GF-D8 (cell line): ENCODE measurements at regions not wholly inside any gene's neighbourhood (a gene's known extent, or its start where the extent isn't known, plus 50 kb on each side); places are given as distances from the start of the nearest gene placed in this dataset.
"Not testable (repeated sequence)": the region's sequence is repeated elsewhere in the genome, so short reads cannot be mapped to it uniquely, and the experiment has no call there.

ENCODE experiments used
- DNase-seq: peaks from one replicate; lab custom pipeline; 2025; lab: John Stamatoyannopoulos, UW

- DNase-seq = no peak
Observed at GRCh38 chr3:161600173-161600572, 103.6 kb downstream of the OTOL1 start.

- no peak for DNase-seq
Observed at GRCh38 chr3:161602475-161602874, 105.9 kb downstream of the OTOL1 start.

GRCh38 chr3:161602918-161603317 is 106.3 kb downstream of the OTOL1 start:
- DNase-seq = no peak

GRCh38 chr3:161607056-161607455 is 110.4 kb downstream of the OTOL1 start:
- DNase-seq = no peak

- no peak for DNase-seq
Observed at GRCh38 chr3:161619351-161619750, 122.7 kb downstream of the OTOL1 start.

GRCh38 chr3:161630794-161631193 is 134.2 kb downstream of the OTOL1 start:
- DNase-seq = no peak

GRCh38 chr3:161631536-161631935 is 134.9 kb downstream of the OTOL1 start:
- DNase-seq = no peak

- DNase-seq = no peak
Observed at GRCh38 chr3:161637559-161637958, 141.0 kb downstream of the OTOL1 start.

GRCh38 chr3:161639095-161639494 is 142.5 kb downstream of the OTOL1 start:
- DNase-seq = not testable (repeated sequence)

GRCh38 chr3:161640181-161640580 is 143.6 kb downstream of the OTOL1 start:
- DNase-seq = no peak

GRCh38 chr3:161641287-161641686 is 144.7 kb downstream of the OTOL1 start:
- DNase-seq = no peak

GRCh38 chr3:161644891-161645635 is 148.5 kb downstream of the OTOL1 start:
- no peak for DNase-seq

- DNase-seq = no peak
Observed at GRCh38 chr3:161647936-161648470, 151.4 kb downstream of the OTOL1 start.

- no peak for DNase-seq
Observed at GRCh38 chr3:161649900-161650484, 153.4 kb downstream of the OTOL1 start.

- DNase-seq = no peak
Observed at GRCh38 chr3:161657786-161658185, 161.2 kb downstream of the OTOL1 start.

- DNase-seq = no peak
Observed at GRCh38 chr3:161671141-161671540, 174.5 kb downstream of the OTOL1 start.

GRCh38 chr3:161672478-161672877 is 175.9 kb downstream of the OTOL1 start:
- DNase-seq = no peak

- DNase-seq = no peak
Observed at GRCh38 chr3:161673866-161674265, 177.3 kb downstream of the OTOL1 start.

- no peak for DNase-seq
Observed at GRCh38 chr3:161674402-161674801, 177.8 kb downstream of the OTOL1 start.

GRCh38 chr3:161681831-161682230 is 185.2 kb downstream of the OTOL1 start:
- not testable (repeated sequence) for DNase-seq

GRCh38 chr3:161682715-161683114 is 186.1 kb downstream of the OTOL1 start:
- no peak for DNase-seq

GRCh38 chr3:161689584-161690298 is 193.1 kb downstream of the OTOL1 start:
- no peak for DNase-seq

- no peak for DNase-seq
Observed at GRCh38 chr3:161690299-161690620, 193.7 kb downstream of the OTOL1 start.
